HCT116 (cell line): ENCODE measurements at regions not wholly inside any gene's neighbourhood (a gene's known extent, or its start where the extent isn't known, plus 50 kb on each side); places are given as distances from the start of the nearest gene placed in this dataset.

ENCODE experiments used
- ATAC-seq: fragments of 200-7000 bp; cut with Tn5 transposase; 2 replicates; pipeline ENCODE4 v1.9.1; 2020; ENCODE audit warnings: mild to moderate bottlenecking, moderate library complexity
- BruUV-seq: library from RNA; stranded (reverse); fragments of 400-500 nt; replicated peaks from 2 replicates; lab custom pipeline; 2021; lab: Mats Ljungman, UMichigan
- CTCF ChIA-PET: fragments of 300-600 bp; sonication (Branson Sonifier 250); formaldehyde crosslinking; loops from one replicate; lab custom pipeline; 2021; ENCODE audit warnings: antibody characterized with exemption; lab: Charles Lee
- POLR2A ChIA-PET: fragments of 300-600, 350-600 bp; sonication (Branson Sonifier 250); formaldehyde crosslinking; loops from one replicate; lab custom pipeline; 2021; ENCODE audit warnings: antibody characterized with exemption; lab: Charles Lee
- RAD21 ChIA-PET, 2 experiments: fragments of 300-600 bp; sonication (Branson Sonifier 250); formaldehyde crosslinking; loops; one replicate each; lab custom pipeline; 2023; ENCODE audit warnings: low total read pairs in 2 of 2; ENCODE audit not compliant: uncharacterized antibody in 2 of 2, unreplicated experiment in 2 of 2, low non-redundant PET in 1 of 2; lab: Charles Lee
- DNase-seq: peaks from one replicate; pipeline ENCODE4 v3.0.0-alpha.2; 2010; ENCODE audit warnings: low read depth, low spot score
- H2AFZ ChIP-seq: fragments of 200-600 bp; shearing (Covaris generic), sonication (generic); 2 replicates; pipeline ENCODE4 v1.6.1; 2017; ENCODE audit warnings: low read depth, mixed run types, mixed read lengths, antibody characterized with exemption, low read length; ENCODE audit not compliant: poor library complexity, severe bottlenecking
- H3K27ac ChIP-seq: 2 replicates; pipeline ENCODE4 v1.5.1; 2012; ENCODE audit warnings: low read depth, low read length
- H3K27me3 ChIP-seq: fragments of 200-600 bp; sonication (generic); 2 replicates; pipeline ENCODE4 v1.6.1; 2016; ENCODE audit warnings: mixed run types, low read length, mixed read lengths; ENCODE audit not compliant: insufficient read depth
- H3K36me3 ChIP-seq, 2 experiments: fragments of 200-500 bp in 1 of 2; fragments of 200-600 bp in 1 of 2; sonication (Bioruptor generic) in 1 of 2; sonication (generic) in 1 of 2; 2 replicates each; pipeline versions ENCODE4 v1.5.1 to v1.6.1; 2014 to 2016; ENCODE audit warnings: low read length in 2 of 2, inconsistent platforms in 1 of 2, mixed read lengths in 1 of 2, mixed run types in 1 of 2; ENCODE audit not compliant: insufficient read depth in 2 of 2, control insufficient read depth in 1 of 2
- H3K4me1 ChIP-seq, 2 experiments: fragments of 200-600 bp in 1 of 2; sonication (generic) in 1 of 2; 2 replicates each; pipeline versions ENCODE4 v1.5.1 to v1.6.1; 2012 to 2017; ENCODE audit warnings: low read length in 2 of 2, inconsistent platforms in 1 of 2, mild to moderate bottlenecking in 1 of 2, mixed read lengths in 1 of 2, mixed run types in 1 of 2, moderate library complexity in 1 of 2; ENCODE audit not compliant: insufficient read depth in 2 of 2, control insufficient read depth in 1 of 2
- H3K4me2 ChIP-seq: fragments of 200-600 bp; sonication (generic); 2 replicates; pipeline ENCODE4 v1.6.1; 2017; ENCODE audit warnings: mixed run types, low read length, mixed read lengths
- H3K4me3 ChIP-seq, 2 experiments: fragments of 200-600 bp in 1 of 2; sonication (generic) in 1 of 2; replicated peaks in 1 of 2; 2 replicates each; pipeline ENCODE4 v1.5.1; 2011 to 2016; ENCODE audit warnings: low read length in 2 of 2, control low read depth in 1 of 2, low read depth in 1 of 2, mild to moderate bottlenecking in 1 of 2, mixed read lengths in 1 of 2, mixed run types in 1 of 2
- H3K79me2 ChIP-seq: fragments of 200-600 bp; sonication (generic); 2 replicates; pipeline ENCODE4 v1.6.1; 2017; ENCODE audit warnings: mild to moderate bottlenecking, mixed run types, low read length, moderate library complexity, mixed read lengths; ENCODE audit not compliant: insufficient read depth
- H3K9ac ChIP-seq: fragments of 200-600 bp; sonication (generic); 2 replicates; pipeline ENCODE4 v1.6.1; 2016; ENCODE audit warnings: low read length, mixed read lengths
- H3K9me2 ChIP-seq: fragments of 200-600 bp; sonication (generic), shearing (Covaris generic); 2 replicates; pipeline ENCODE4 v1.6.1; 2017; ENCODE audit warnings: mixed run types, mild to moderate bottlenecking, moderate library complexity; ENCODE audit not compliant: insufficient read depth
- H3K9me3 ChIP-seq, 2 experiments: fragments of 200-500 bp in 1 of 2; fragments of 200-600 bp in 1 of 2; sonication (Bioruptor generic) in 1 of 2; sonication (generic) in 1 of 2; 2 replicates each; pipeline ENCODE4 v1.6.1; 2014 to 2017; ENCODE audit warnings: low read length in 2 of 2, mixed read lengths in 2 of 2, inconsistent platforms in 1 of 2, low read depth in 1 of 2, mild to moderate bottlenecking in 1 of 2, mixed run types in 1 of 2, moderate library complexity in 1 of 2; ENCODE audit not compliant: control insufficient read depth in 1 of 2, insufficient read depth in 1 of 2
- H4K20me1 ChIP-seq: fragments of 200-600 bp; sonication (generic), shearing (Covaris generic); 2 replicates; pipeline ENCODE4 v1.6.1; 2017; ENCODE audit warnings: mixed run types, mild to moderate bottlenecking, moderate library complexity; ENCODE audit not compliant: insufficient read depth
- JUND ChIP-seq: IDR thresholded peaks from 2 replicates; pipeline ENCODE4 v1.6.1; 2012
- POLR2A ChIP-seq: IDR thresholded peaks from 2 replicates; pipeline ENCODE4 v1.7.0; 2011; ENCODE audit warnings: borderline replicate concordance; ENCODE audit not compliant: insufficient read depth, insufficient read length; ENCODE audit errors: extremely low read depth
- YY1 ChIP-seq: IDR thresholded peaks from 2 replicates; pipeline ENCODE4 v1.6.1; 2011; ENCODE audit warnings: low read length, low read depth, moderate library complexity, mild to moderate bottlenecking; ENCODE audit not compliant: insufficient replicate concordance; ENCODE audit errors: extremely low read depth
- ZBTB33 ChIP-seq: IDR thresholded peaks from 2 replicates; pipeline ENCODE4 v1.6.1; 2011; ENCODE audit warnings: mild to moderate bottlenecking, low read length, moderate library complexity; ENCODE audit not compliant: insufficient replicate concordance; ENCODE audit errors: extremely low read depth
- ZNF274 ChIP-seq: fragments of 200-500 bp; sonication (Bioruptor generic); IDR thresholded peaks from 2 replicates; pipeline ENCODE4 v1.6.1; 2014; ENCODE audit warnings: mild to moderate bottlenecking, low read depth, low read length, inconsistent platforms
- intact Hi-C: fragments of 100-400 bp; cut with micrococcal nuclease; formaldehyde crosslinking; loops from 2 replicates; pipeline ENCODE4 v1.10.0; 2022
- TF ChIP-seq, protein P1 (sequence below): IDR thresholded peaks from 2 replicates; pipeline ENCODE4 v1.6.1; 2012; ENCODE audit warnings: low read depth
- TF ChIP-seq, protein P2 (sequence below): IDR thresholded peaks from 2 replicates; pipeline ENCODE4 v1.6.1; 2012

- H3K9me3 ChIP-seq, result no peaks in the 10 kb centered on the region
- no peak overlapping the region for H3K9ac ChIP-seq
- H3K36me3 ChIP-seq, result no peaks in the 10 kb centered on the region
- no peaks in the 10 kb centered on the region for H3K79me2 ChIP-seq
- H3K4me2 ChIP-seq, result no peak overlapping the region
- H3K9me2 ChIP-seq, result no peaks in the 10 kb centered on the region
- CTCF ChIA-PET, result no interaction called here
- H3K27me3 ChIP-seq, result no peaks in the 10 kb centered on the region
- no peak overlapping the region for H2AFZ ChIP-seq
- H3K27ac ChIP-seq, result no peak overlapping the region
- ATAC-seq, result no peak
- no peaks in the 10 kb centered on the region for H4K20me1 ChIP-seq
- intact Hi-C loops, result no loop called here
- RAD21 ChIA-PET, result no interaction called here
- no TSS peak for BruUV-seq
- no peak for DNase-seq
- TF ChIP-seq ZBTB33, result no peak
- TF ChIP-seq, protein P1, sequence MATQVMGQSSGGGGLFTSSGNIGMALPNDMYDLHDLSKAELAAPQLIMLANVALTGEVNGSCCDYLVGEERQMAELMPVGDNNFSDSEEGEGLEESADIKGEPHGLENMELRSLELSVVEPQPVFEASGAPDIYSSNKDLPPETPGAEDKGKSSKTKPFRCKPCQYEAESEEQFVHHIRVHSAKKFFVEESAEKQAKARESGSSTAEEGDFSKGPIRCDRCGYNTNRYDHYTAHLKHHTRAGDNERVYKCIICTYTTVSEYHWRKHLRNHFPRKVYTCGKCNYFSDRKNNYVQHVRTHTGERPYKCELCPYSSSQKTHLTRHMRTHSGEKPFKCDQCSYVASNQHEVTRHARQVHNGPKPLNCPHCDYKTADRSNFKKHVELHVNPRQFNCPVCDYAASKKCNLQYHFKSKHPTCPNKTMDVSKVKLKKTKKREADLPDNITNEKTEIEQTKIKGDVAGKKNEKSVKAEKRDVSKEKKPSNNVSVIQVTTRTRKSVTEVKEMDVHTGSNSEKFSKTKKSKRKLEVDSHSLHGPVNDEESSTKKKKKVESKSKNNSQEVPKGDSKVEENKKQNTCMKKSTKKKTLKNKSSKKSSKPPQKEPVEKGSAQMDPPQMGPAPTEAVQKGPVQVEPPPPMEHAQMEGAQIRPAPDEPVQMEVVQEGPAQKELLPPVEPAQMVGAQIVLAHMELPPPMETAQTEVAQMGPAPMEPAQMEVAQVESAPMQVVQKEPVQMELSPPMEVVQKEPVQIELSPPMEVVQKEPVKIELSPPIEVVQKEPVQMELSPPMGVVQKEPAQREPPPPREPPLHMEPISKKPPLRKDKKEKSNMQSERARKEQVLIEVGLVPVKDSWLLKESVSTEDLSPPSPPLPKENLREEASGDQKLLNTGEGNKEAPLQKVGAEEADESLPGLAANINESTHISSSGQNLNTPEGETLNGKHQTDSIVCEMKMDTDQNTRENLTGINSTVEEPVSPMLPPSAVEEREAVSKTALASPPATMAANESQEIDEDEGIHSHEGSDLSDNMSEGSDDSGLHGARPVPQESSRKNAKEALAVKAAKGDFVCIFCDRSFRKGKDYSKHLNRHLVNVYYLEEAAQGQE, result no peak
- no peak for TF ChIP-seq JUND
- no peak for TF ChIP-seq POLR2A
- TF ChIP-seq, protein P2, sequence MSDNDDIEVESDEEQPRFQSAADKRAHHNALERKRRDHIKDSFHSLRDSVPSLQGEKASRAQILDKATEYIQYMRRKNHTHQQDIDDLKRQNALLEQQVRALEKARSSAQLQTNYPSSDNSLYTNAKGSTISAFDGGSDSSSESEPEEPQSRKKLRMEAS, result no peak
- TF ChIP-seq ZNF274, result no peak
- TF ChIP-seq YY1, result no peak
- POLR2A ChIA-PET, result no interaction called here
- no peaks in the 10 kb centered on the region for H3K4me1 ChIP-seq
- no peak overlapping the region for H3K4me3 ChIP-seq
Observed at GRCh38 chr4:145351162-145351561, 130.5 kb upstream of the SMAD1 start.
